ENCODE measurements at regions not wholly inside any gene's neighbourhood (a gene's known extent, or its start where the extent isn't known, plus 50 kb on each side); places are given as distances from the start of the nearest gene placed in this dataset.

DNA sequence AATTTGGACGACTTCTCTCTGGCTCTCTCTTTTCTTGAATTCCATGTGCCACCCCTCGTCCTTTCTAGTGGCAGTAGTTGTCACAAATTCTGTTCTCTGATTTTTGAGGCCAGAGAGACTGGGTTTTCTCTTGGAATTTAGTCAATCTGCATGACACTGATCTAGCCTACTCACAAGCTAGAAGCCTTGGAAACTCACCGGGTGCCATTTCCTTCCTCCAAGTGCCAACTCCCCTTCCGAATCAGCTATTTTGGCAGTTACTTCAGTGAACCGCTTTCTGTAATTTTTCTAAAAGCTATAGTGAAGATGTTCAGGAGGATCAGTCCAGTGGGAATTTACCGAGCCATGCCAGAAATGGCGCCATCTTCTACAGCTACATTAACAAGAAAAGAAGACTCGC is 228.9 kb downstream of the PMP22 start:
- no peak for DNase-seq

DNA sequence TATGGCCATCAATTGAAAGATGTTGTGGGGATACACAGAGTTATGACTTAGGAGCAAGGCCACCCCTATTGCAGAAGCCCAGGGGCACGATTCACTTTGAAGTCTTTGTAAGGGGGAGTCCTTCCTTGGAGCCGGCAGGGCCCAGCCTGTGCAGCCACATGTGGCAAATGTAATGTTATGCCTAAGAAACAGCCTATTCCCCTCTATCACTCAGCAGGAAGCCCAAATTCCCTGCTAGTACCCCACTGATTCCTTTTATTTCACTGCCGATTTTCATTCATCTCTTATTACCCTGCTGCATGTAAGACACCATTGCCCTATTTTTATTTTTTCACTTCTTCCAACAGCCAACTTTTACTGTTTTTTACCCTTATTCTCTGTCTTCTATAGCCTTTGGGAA is 233.2 kb downstream of the PMP22 start:
- DNase-seq = no peak

DNA sequence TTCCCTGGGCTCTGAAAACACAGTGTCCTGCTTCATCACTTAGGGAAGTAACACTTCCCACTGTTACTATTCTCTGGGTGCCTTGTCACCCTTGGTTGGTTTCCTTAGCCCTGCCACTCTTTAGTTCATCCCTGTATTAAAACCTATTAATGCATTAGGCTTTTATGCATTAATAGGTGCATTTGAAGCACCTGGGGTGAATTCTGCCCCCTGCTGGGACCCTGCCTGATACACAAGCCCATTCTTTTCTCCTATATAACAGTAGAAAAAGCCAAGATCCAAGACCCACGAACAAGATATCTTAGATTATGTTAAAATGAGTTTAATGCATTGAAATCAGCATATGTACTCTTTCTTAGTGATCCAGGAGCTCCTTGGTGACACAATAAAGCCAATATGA is 235.7 kb downstream of the PMP22 start:
- DNase-seq = no peak

DNA sequence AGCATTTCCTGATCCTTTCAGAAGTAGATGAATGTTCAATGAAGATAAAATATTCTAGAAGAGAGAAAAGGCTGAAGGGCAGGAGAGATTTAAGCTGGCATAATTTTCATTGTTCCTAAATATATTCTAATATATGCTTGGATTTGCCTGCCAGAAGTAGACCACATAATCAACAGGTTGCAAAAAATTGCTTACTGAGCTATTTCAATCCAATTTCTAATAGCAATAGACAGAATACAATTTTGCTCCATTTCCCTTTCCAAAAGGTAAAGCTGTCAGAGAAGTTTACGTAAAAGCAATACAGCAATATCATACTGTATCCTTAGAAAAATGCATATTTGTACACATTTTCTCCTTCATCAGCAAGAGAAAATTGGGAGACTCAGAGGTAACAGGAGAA is 237.3 kb downstream of the PMP22 start:
- DNase-seq = no peak

DNA sequence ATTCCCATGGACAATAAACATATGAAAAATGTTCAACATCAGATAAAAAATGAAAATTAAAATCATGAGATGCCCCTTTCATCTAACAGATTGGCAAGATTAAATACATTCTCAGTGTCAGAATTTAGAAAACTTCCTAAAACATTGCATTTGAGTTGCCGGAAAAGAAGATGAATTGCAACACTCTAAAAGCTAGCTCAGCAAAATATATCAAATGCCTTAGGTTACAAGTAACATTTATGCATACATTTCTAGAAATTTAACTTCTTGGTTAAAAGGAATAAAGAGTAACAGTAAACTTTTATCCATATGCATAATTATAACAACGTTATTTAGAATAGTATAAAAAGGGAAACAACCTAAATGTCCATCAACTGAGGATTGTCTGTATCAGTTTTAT is 239.0 kb downstream of the PMP22 start:
- no peak for DNase-seq

DNA sequence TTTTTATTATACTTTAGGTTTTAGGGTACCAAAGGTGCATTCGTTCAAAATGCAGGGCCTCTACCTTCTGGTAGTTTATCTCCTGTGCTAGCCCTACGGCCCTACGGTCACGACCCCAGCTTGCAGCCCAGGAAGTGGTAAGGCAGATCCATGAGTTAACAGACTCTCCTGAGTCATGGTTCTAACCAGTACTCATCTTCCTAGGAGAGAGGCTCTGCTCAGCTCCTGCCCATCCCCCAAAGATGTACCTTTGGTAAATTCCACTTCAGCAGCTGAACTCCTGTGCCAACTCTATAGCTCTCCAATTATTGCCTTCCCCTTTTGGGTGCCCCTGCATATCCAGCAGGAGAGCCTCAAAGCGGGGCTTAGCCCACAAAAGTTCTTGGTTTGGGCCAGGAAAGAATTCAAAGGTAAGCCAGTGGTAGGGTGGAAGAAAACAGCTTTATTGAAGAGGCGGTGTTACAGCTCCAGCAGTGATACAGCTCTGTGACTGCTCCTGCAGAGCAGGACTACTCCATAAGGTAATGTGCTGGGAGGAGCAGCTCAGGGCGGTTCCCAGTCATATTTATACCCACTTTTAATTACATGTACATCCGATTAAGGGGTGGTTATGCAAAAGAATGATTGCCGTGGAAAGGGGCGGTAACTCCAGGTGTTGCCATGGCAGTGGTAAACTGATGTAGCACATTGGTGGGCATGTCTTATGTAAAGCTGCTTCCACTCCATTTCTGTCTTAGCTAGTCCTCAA is 241.4 kb downstream of the PMP22 start:
- no peak for DNase-seq

DNA sequence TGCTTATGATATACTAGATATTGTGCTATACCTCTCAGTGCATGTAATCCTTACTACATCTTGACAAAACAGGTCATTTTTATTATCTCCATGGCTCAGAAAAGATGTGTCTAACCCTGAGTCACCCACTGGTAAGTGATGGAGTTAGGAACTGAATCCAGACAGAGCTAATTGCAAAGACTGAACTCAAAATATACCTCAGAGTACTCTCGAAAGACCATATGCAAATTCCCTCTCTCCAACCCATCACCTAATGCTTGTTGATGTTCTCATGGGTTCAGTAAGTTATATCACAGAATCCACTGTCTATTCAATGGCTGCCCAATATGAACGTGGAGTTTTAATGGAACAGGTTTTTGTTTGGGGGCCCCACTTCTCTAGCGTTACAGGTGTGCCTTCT is 246.0 kb downstream of the PMP22 start:
- DNase-seq = no peak

DNA sequence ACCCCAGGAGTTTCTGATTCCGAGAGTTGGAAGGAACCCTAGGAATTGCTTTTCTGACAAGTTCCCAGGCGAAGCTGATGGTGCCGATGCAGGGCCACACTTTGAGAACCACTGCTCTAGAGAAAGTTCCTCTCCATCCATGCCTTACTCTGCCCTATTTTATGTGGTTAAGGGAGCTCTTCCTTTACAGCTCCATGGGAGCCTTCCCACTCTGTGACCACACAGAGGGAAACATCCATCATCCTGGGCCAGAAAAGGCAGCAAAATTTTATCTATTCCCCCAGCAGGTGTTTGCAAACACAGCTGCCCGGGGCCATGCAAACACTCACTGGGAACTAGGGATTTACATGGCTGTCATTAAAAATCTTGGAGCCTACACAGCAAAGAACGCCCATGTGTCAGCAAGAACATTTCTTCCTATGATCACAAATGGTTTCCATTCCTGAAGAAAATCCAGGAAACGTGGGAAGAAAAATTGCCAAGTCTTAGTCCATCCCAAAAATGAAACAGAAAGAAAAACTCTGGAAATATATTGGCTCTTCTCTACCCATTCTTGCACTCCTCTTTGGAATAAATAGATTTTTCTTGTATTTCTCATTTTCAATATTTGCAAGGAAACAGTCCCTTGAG is 252.7 kb downstream of the PMP22 start:
- no peak for DNase-seq

DNA sequence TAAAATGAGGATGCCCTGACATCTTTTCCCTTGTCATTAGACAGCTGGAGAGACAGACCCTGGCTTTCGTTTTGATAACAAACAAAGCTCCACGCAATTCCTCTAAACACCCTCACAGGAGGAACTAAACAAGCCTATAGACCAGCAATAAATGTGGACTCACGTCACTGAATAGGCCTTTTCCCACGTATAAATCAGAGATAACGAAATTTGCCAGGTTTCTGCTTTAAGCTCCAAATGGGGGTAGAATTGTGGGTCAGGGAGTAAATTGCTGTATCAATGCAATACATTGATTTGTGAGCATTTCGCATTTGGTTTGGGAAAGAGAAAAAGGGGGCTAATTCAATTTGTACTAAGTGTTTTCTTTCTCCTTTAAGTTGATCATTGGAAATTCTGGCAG is 256.0 kb downstream of the PMP22 start:
- DNase-seq = no peak

DNA sequence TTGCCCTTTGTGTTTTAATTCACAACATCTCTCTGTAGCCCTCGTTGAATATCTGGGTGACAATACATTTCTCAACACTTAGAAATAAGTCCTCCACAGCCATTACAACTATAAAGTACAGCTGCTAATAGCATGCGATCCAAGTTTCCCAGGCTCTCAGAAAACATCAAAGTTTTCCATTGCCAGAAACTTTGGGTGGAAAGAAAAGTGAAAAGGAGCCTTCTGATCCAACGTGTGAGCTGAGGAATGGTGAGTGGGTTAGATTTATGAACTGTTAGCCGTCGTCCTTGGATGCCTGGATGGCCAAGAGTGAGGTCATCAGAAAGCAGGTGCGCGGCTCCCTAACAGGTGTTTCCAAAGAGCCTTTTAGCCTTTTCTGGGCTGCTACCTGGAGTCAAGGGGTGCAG is 258.0 kb downstream of the PMP22 start:
- DNase-seq = no peak

DNA sequence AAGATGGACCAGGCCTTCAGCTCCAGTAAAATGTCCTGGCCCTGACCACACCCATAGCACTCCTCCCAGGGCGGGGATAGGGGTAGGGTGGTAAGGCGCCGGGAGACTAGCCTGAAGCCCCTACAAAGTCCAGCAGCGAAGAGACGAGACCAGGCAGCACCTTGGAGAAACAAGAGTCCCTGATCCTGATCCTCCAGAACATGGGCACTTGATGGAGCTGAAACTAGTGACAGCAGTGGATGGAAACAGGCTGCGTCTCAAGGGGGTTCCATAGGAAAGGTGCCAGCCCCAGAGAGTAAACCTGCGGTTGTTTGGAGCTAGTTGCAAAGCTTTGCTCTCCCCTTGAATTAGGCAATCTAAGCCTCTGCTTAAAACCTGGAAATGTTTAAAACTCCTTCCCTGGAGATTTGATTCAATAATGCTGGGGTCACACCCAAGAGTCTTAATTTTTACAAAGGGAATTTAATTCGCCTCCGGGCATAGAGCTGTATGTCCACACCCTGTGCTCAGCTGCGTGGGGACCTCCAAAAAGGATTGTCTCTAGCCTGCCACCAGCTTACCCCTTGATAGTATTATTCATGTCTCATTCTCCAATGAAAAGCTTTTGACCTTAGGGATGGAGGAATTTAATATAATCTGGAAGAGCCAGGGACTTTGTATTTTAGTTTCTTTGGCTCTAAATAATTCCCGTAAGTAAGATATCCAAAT is 258.6 kb downstream of the PMP22 start:
- no peak for DNase-seq

DNA sequence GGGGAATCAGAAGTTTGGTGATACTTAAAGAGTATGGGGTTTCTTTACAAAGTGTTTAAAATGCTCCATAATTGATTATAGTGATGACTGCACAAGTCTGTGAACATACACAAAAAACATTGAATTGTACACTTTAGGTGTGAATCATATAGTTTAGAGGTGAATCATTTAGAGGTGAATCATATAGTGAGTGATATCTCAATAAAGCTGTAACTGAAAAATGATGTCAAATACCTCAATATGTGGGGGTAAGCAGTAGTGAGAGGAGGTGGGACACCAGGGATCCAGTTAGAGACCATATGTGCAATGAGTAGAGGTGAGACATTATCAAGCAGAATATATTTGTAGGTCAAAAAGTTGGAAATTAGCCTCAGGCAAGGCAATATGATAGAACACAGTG is 264.5 kb downstream of the PMP22 start:
- DNase-seq = no peak

DNA sequence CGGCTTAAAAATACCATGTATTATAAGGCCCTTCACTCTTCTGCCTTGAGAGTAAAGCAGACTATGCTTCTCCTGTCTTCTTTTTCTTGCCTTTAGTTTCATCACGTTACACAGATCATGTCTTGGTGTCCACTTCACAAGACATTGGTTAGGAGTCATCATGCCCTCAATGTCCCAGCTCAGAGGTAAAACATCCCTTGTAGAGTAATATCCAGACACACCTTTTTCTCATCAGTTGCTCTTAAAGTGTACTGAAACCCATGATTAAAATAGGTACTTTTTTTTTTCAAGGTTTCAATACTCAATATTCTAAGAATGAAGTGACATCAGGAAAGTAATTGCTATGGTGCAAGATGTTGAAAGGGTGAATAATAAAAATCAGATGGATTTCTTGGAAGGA is 267.8 kb downstream of the PMP22 start:
- no peak for DNase-seq

DNA sequence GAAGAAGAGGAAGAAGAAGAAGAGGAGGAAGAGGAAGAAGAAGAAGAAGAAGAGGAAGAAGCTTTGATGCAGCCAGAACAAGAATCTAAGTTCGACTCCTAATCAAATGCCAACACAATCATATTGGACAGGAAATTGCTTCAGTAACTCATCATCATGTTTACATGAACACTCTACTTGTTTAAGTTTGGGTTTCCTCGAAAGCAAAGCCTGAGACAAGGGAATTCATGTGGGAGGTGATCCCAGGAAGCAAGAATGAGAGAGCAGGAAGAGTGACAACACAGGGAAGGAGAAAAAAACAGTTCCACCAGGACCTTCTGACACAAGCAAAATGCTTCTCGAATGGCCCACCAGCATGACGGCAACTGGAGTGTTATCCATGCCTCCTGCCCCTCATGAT is 279.0 kb downstream of the PMP22 start:
- DNase-seq = no peak

DNA sequence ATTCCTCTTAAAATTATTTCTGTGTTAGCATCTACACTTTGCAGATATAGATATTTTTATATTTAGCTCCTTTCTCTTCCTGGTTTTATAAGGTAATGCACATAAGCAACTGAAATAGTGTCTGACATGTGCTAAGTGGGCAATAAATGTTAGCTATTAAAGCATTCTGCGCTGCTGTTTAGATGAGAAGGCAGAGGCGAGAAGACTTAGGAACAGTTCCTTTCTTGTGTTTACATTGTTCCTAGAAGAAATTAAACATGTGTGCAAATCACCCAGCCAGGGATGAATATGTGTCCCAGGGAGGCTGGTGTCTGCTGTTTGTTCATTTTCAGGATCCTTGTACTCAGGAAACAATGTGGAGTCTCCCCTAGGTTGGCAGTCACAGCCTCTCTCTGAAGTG is 292.3 kb downstream of the PMP22 start:
- no peak for DNase-seq

DNA sequence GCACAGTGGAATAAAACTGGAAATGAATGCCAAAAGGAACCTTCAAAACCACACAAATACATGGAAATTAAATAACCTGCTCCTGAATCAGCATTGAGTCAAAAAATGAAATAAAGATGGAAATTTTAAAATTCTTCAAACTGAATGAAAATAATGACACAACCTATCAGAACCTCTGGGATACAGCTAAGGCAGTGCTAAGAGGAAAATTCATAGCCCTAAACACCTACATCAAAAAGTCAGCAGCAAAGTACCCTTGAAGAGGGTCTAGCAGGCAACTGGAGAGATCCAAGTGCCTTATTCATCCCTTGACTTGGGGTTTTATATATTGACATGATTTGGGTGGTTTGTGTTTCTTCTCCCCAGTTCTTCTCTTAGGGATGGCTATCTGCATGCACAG is 294.1 kb downstream of the PMP22 start:
- no peak for DNase-seq

DNA sequence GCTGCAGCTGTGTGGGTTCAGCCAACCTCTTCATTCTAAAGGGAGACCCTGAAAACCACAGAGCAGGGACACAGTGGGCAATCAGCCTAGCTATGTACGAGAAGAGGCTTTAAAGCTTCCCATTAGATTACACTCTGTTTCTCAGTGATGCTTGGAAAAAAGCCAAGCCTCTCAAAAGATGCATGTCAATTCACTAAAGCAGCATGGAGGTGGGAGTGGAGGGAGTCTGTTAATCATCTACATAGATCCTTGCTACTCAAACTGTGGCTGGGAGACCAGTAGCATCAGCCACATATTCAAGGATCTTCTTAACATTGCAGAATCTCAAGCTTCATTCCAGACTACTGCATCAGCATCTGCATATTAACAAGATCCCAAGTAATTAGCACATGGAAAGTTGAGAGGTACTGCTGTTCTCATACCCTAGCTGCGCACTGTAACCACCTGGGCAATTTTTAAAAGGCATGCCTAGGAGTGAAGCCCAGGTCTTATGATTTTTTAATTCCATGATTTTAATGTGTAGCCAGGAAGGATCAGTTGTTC is 305.9 kb downstream of the PMP22 start:
- no peak for DNase-seq

DNA sequence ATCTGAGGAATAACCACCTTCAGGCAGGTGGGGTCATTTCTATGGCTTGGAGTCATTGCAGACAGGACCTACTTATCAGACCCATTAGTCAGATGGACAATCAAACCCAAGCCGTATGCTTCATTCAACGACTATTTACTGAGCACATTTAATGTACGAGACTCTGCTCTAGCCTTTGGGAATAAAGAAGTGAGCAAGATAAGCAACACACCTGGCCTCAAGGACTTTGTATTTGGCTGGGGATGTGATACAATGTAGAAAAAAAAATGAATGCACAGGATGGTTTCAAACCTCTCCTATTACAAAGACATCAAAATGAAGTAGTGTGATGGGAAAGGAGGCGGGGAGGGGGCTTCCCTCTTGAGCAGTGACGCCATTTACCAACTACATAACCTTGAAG is 311.7 kb downstream of the PMP22 start:
- no peak for DNase-seq

DNA sequence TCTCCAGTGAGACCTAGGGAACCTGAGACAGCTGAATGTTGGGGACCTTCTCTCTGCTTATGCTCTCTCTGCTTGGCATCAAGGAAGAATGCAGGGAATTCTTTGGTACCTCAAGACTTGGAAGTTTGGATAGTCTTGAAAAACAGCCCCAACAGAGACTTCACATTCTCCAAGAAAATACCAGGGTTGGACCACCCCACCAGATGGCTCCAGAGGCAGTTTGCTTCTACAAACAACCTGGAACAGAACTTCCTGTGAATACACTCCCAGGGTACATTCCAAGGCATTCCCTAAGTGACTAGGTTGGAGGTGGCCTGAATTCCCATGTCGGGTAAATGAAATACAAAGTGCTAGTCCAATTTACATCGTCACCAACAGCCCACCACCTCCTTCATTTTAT is 314.4 kb downstream of the PMP22 start:
- DNase-seq = no peak

DNA sequence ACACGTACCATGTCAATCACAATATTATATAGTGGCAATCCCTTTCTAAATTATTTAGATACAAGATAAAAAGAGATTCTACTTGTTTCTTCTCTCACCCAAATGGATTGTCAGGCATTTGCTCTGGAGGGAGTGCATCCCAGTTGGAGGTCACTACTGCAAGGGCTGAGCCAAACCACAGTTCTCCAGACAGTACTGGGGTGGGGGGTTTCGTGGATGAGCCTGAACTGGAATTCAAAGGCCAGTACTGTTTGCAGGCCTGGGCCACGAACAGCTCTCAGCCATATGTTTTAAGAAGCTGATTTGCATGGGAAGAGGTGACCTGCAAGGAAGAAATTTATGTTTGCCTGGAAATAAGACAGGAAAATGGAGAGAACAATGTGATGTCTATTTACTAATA is 314.9 kb downstream of the PMP22 start:
- no peak for DNase-seq

DNA sequence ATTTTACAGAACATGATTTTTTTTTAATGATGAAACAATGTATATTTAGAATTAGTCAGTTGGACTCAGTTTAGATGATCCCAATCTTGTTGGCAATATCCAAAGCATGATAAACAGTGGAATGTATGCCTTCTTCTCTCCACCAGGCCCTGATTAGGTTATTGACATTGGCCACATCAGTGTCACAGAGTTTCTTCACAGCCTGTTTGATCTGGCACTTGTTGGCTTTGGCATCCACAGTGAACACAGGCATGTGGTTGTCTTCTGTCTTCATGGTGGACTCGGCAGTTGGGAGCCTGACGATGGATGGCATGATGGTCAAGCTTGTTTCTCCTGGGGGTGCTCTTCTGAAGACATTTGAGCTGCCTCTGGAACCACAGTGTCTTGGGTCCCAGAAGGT is 317.5 kb downstream of the PMP22 start:
- DNase-seq = no peak

DNA sequence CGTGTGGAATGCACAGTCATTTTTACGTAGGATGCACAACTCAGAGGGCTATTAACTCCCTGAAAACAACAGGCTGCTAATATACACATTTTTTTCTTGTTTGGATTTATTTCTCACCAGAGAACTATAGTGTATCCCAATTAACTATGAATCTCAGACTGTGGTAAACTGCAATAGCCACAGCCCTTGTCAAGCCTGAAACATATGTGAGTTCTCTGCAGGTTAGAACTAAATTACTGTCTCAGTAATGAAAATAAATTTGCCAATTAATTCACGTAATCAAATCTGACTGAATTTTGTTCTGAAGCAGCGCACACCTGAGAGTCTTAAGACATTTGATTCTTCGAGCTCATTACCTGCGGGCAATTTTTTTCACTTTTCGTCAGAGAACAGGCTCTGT is 318.6 kb downstream of the PMP22 start:
- no peak for DNase-seq

DNA sequence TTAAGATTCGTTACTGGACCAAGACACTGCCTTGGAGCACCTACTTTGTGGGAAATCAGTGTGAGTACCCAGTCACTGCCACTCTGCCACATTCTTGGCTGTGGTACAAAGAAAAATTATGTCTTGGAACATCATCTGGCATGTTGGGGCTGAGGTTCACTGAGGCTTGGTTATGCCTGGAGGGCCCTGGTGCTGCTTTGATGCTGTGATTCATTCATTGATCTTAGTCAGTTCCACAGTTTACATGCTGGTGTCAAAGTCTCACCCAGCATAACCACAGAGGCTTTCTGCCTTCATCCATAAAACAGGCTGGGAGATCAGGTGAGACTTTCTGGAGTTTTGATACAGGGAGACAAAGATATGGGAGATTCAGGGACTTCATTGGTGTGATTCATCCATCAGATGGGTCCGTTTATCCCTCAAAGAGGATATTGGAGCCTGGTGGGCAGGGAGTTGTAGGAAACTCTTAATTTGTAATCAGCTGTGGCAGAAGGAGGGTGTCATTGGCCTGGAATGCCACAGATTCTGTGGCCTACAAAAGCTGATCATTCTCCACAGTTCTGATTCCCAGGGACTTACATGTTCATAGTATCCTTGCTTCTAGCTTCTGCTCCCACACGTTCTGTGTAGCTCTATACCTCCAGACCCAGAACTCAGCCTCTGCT is 322.5 kb downstream of the PMP22 start:
- DNase-seq = no peak

DNA sequence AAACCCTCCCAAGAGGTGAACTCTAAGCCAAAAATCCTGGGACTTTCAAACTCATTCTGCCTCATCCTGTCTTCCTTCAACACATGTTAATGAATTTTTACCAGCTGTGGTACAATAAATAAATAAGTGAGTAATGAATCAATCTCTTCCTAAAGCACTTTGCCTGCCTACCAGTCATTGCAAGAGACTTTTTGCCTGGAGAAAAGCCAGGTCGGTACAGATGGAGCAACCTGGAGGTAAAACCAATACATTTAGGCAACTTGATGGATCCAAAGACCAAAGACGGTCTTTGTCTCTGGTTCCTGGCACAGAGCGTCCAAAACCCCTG is 324.2 kb downstream of the PMP22 start:
- no peak for DNase-seq

Data from NCI-H510A treated with DMSO at 0.1 percent for 48 hours (cell line).